K562 (cell line): ENCODE measurements at regions not wholly inside any gene's neighbourhood (a gene's known extent, or its start where the extent isn't known, plus 50 kb on each side); places are given as distances from the start of the nearest gene placed in this dataset.

ENCODE experiments used
- ATAC-seq: fragments of 200-7000 bp; cut with Tn5 transposase; 3 replicates; pipeline ENCODE4 v1.9.1; 2020; ENCODE audit warnings: moderate library complexity
- BruUV-seq: library from RNA; stranded (reverse); fragments of 400-500 nt; replicated peaks from 2 replicates; lab custom pipeline; 2021; lab: Mats Ljungman, UMichigan
- CTCF ChIA-PET: fragments of 300-600 bp; formaldehyde crosslinking; extraction: SDS; loops from one replicate; lab custom pipeline; 2021; ENCODE audit warnings: low intra/inter-chr PET ratio; lab: Yijun Ruan, JAX
- POLR2A ChIA-PET: fragments of 300-600, 350-650 bp; sonication (Branson Sonifier 250); formaldehyde crosslinking; extraction: SDS; loops from one replicate; lab custom pipeline; 2021; ENCODE audit warnings: antibody characterized with exemption, inconsistent platforms; lab: Yijun Ruan, JAX
- DNase-seq, 4 experiments: peaks; one replicate each; pipeline versions ENCODE4 v3.0.0 to v3.0.0-alpha.2; 2011 to 2018; ENCODE audit warnings: low spot score in 3 of 4, mixed read lengths in 3 of 4; ENCODE audit errors: extremely low read depth in 1 of 4
- FAIRE-seq: peaks from 2 replicates; lab custom pipeline; 2011; peaks lifted over from hg19 to GRCh38; lab: Jason Lieb, UNC
- H2AFZ ChIP-seq: 2 replicates; pipeline ENCODE4 v1.6.0; 2011; ENCODE audit warnings: low read depth, low read length, control low read depth, inconsistent platforms
- H3K27ac ChIP-seq: fragments of 200-600 bp; 3 replicates; pipeline ENCODE4 v1.8.0; 2011; ENCODE audit warnings: low read depth, mild to moderate bottlenecking, control low read depth, inconsistent platforms, low read length, moderate library complexity, mixed read lengths; ENCODE audit errors: extremely low read depth
- H3K27me3 ChIP-seq, 2 experiments: fragments of 300-600 bp in 1 of 2; 2 replicates in 1 of 2; 3 replicates in 1 of 2; pipeline versions ENCODE4 v1.6.0 to v1.8.0; 2011; ENCODE audit warnings: inconsistent platforms in 2 of 2, low read length in 2 of 2, mild to moderate bottlenecking in 1 of 2, mixed read lengths in 1 of 2, moderate library complexity in 1 of 2; ENCODE audit not compliant: control insufficient read depth in 2 of 2, insufficient read depth in 2 of 2
- H3K36me3 ChIP-seq: fragments of 300-600 bp; 3 replicates; pipeline ENCODE4 v1.8.0; 2011; ENCODE audit warnings: mild to moderate bottlenecking, low read length, inconsistent platforms; ENCODE audit not compliant: control insufficient read depth, insufficient read depth
- H3K4me1 ChIP-seq, 2 experiments: fragments of 200-600 bp in 1 of 2; replicated peaks in 1 of 2; 2 replicates in 1 of 2; 3 replicates in 1 of 2; pipeline versions ENCODE4 v1.5.1 to v1.8.0; 2011; ENCODE audit warnings: inconsistent platforms in 2 of 2, low read length in 2 of 2, mild to moderate bottlenecking in 1 of 2, mixed read lengths in 1 of 2, moderate library complexity in 1 of 2; ENCODE audit not compliant: control insufficient read depth in 2 of 2, insufficient read depth in 2 of 2
- H3K4me2 ChIP-seq: 2 replicates; pipeline ENCODE4 v1.6.1; 2011; ENCODE audit warnings: low read length, control low read depth, inconsistent platforms, mixed read lengths; ENCODE audit not compliant: insufficient read depth
- H3K4me3 ChIP-seq: fragments of 200-600 bp; sonication (generic), shearing (Covaris generic); 2 replicates; pipeline ENCODE4 v1.5.1; 2016; ENCODE audit warnings: control low read depth, inconsistent platforms
- H3K79me2 ChIP-seq: fragments of 200-600 bp; 3 replicates; pipeline ENCODE4 v1.8.0; 2011; ENCODE audit warnings: low read length, inconsistent platforms; ENCODE audit not compliant: control insufficient read depth, insufficient read depth
- H3K9ac ChIP-seq, 2 experiments: 2 replicates each; pipeline versions ENCODE4 v1.6.0 to v1.6.1; 2011; ENCODE audit warnings: low read depth in 2 of 2, low read length in 2 of 2, control low read depth in 1 of 2, inconsistent platforms in 1 of 2, mild to moderate bottlenecking in 1 of 2, mixed read lengths in 1 of 2; ENCODE audit not compliant: insufficient read depth in 1 of 2
- H3K9me1 ChIP-seq: one replicate; pipeline ENCODE4 v1.6.0; 2011; ENCODE audit warnings: inconsistent platforms, mild to moderate bottlenecking, low read length, moderate library complexity; ENCODE audit not compliant: control insufficient read depth, insufficient read depth
- H3K9me3 ChIP-seq: replicated peaks from 2 replicates; pipeline ENCODE4 v1.5.1; 2011; ENCODE audit warnings: low read depth, low read length, inconsistent platforms; ENCODE audit not compliant: control insufficient read depth, insufficient read depth
- H4K20me1 ChIP-seq: replicated peaks from 2 replicates; pipeline ENCODE4 v1.6.1; 2011; ENCODE audit warnings: low read length, inconsistent platforms, mixed read lengths; ENCODE audit not compliant: control insufficient read depth, insufficient read depth
- CHD2 ChIP-seq: IDR thresholded peaks from 2 replicates; pipeline ENCODE4 v1.6.1; 2011; ENCODE audit warnings: low read depth, low read length
- CREM ChIP-seq: IDR thresholded peaks from 2 replicates; pipeline ENCODE4 v1.6.1; 2014; ENCODE audit warnings: antibody characterized with exemption, low read depth
- DIDO1 ChIP-seq: fragments of 450-650 bp; IDR thresholded peaks from 2 replicates; pipeline ENCODE4 v1.6.1; 2016; ENCODE audit warnings: low read depth, missing biosample characterization, missing genetic modification characterization
- FOXJ2 ChIP-seq: fragments of 200-800 bp; sonication (Bioruptor generic); IDR thresholded peaks from 2 replicates; pipeline ENCODE4 v1.6.1; 2016; ENCODE audit warnings: missing genetic modification characterization, missing compliant biosample characterization
- GATAD2B ChIP-seq: fragments of 450-650 bp; IDR thresholded peaks from 2 replicates; pipeline ENCODE4 v1.6.1; 2017; ENCODE audit warnings: mild to moderate bottlenecking, borderline replicate concordance
- HCFC1 ChIP-seq: IDR thresholded peaks from 2 replicates; pipeline ENCODE4 v1.6.1; 2012; ENCODE audit warnings: low read depth, low read length, improper control_type of control experiment
- HES1 ChIP-seq: fragments of 450-650 bp; IDR thresholded peaks from 2 replicates; pipeline ENCODE4 v1.6.1; 2016; ENCODE audit warnings: low read depth, mild to moderate bottlenecking, moderate library complexity
- JUND ChIP-seq, 2 experiments: IDR thresholded peaks; 2 replicates in 1 of 2; 3 replicates in 1 of 2; pipeline ENCODE4 v1.6.1; 2011; ENCODE audit warnings: borderline replicate concordance in 2 of 2, low read depth in 2 of 2, low read length in 2 of 2, improper control_type of control experiment in 1 of 2, missing biosample characterization in 1 of 2, missing genetic modification characterization in 1 of 2, missing genetic modification reagents in 1 of 2
- KLF10 ChIP-seq: fragments of 250-450 bp; sonication (Bioruptor Pico); IDR thresholded peaks from 2 replicates; pipeline ENCODE4 v1.6.1; 2021; ENCODE audit warnings: matching md5 sums
- L3MBTL2 ChIP-seq: fragments of 450-650 bp; IDR thresholded peaks from 2 replicates; pipeline ENCODE4 v1.6.1; 2016; ENCODE audit warnings: mild to moderate bottlenecking, moderate library complexity
- MYNN ChIP-seq, 2 experiments: sonication (generic); formaldehyde crosslinking in 1 of 2; IDR thresholded peaks; 2 replicates each; pipeline versions ENCODE4 v1.5.0 to v1.6.1; 2016 to 2020; ENCODE audit warnings: antibody characterized with exemption in 1 of 2, missing genetic modification reagents in 1 of 2
- POLR3G ChIP-seq: IDR thresholded peaks from 2 replicates; pipeline ENCODE4 v1.6.1; 2011; ENCODE audit not compliant: insufficient read length, insufficient replicate concordance; ENCODE audit errors: extremely low read depth
- ZFP1 ChIP-seq: fragments of 450-650 bp; formaldehyde crosslinking; IDR thresholded peaks from 2 replicates; pipeline ENCODE4 v1.4.0; 2020; ENCODE audit warnings: mild to moderate bottlenecking, mixed read lengths
- ZFP91 ChIP-seq: sonication (generic); formaldehyde crosslinking; IDR thresholded peaks from 2 replicates; pipeline ENCODE4 v1.8.0; 2022; ENCODE audit warnings: mild to moderate bottlenecking, missing genetic modification reagents
- ZKSCAN1 ChIP-seq: fragments of 150-350 bp; IDR thresholded peaks from 2 replicates; pipeline ENCODE4 v1.6.1; 2016; ENCODE audit warnings: low read depth, low read length
- ZNF778 ChIP-seq: fragments of 450-650 bp; formaldehyde crosslinking; IDR thresholded peaks from 2 replicates; pipeline ENCODE4 v1.4.0; 2020; ENCODE audit warnings: mild to moderate bottlenecking, moderate library complexity
- WGBS: fragments of 100-300 bp; shearing (Covaris generic); methylation state at CpG from one replicate; pipeline ENCODE4 v1.1.6; 2016; ENCODE audit warnings: low coverage, mixed read lengths; ENCODE audit not compliant: insufficient coverage; ENCODE audit errors: missing lambda C conversion rate; 5-methylcytosine and 5-hydroxymethylcytosine counted together
- in situ Hi-C: fragments of 300-500 bp; cut with MboI; formaldehyde crosslinking; loops from 4 replicates; pipeline ENCODE4 v1.15.0; 2018; ENCODE audit warnings: inconsistent platforms, mixed read lengths
- intact Hi-C: fragments of 100-400 bp; cut with micrococcal nuclease; formaldehyde crosslinking; loops from 2 replicates; pipeline ENCODE4 v1.14.2; 2022
- TF ChIP-seq, protein P1 (sequence below): fragments of 450-650 bp; IDR thresholded peaks from 2 replicates; pipeline ENCODE4 v1.6.1; 2016; ENCODE audit warnings: mild to moderate bottlenecking
- TF ChIP-seq, protein P2 (sequence below): fragments of 200-800 bp; sonication (Bioruptor generic); IDR thresholded peaks from 2 replicates; pipeline ENCODE4 v1.6.1; 2017; ENCODE audit warnings: missing genetic modification characterization, missing compliant biosample characterization

GRCh38 chr4:26263165-26263564 lies 57.6 kb upstream of the RBPJ start:
- Histone ChIP-seq H3K9ac (no peak overlapping the region), H3K4me2 (peak overlapping the region; percentile 44; the same call in 1 of the 2 replicates), H3K4me1 (no peaks in the 10 kb centered on the region; a peak in 1 of 5 replicates), H3K27ac (no peak overlapping the region), H3K79me2 (no peaks in the 10 kb centered on the region), H3K27me3 (no peaks in the 10 kb centered on the region; a peak in 1 of 5 replicates), H3K9me3 (no peaks in the 10 kb centered on the region), H3K4me3 (no peak overlapping the region), H3K9me1 (no peaks in the 10 kb centered on the region), H4K20me1 (0 out of 2 replicates have a peak, but pooled peaks cover 2% of the 10 kb centered on the region), H3K36me3 (no peaks in the 10 kb centered on the region), H2AFZ (peak overlapping the region; percentile 86)
- ChIA-PET POLR2A (interaction anchor here (0.8 to 1.2 kb wide), 3 partner anchors 9 to 145 kb away, joined by 3 to 4 read pairs (median 3); no protein-coding TSS in a partner anchor), CTCF (no interaction called here)
- FAIRE-seq (peak; percentile 85), ATAC-seq (peak; percentile 100), DNase-seq (peak; percentile 74 to 81 (median 76))
- 25% methylated on average over 2 of the region's 5 CpGs for WGBS
- BruUV-seq, result no TSS peak
- intact Hi-C loops (no loop called here), in situ Hi-C loops (no loop called here)
- TF ChIP-seq ZFP1 (no peak), L3MBTL2 (no peak), JUND (IDR thresholded peaks at IDR 0.05; ENCODE audit: borderline replicate concordance, low read depth, low read length) (peak; percentile 16; the same call in 1 of the 2 replicates), JUND (tag; IDR thresholded peaks at IDR 0.05; ENCODE audit: borderline replicate concordance, low read depth, low read length) (no peak), CREM (peak; percentile 81), FOXJ2 (tag) (no peak), HCFC1 (peak; percentile 89), GATAD2B (no peak), ZKSCAN1 (no peak), ZNF778 (CRISPR knock-in tag) (no peak), POLR3G (no peak), DIDO1 (no peak), KLF10 (no peak), HES1 (no peak), ZFP91 (CRISPR knock-in tag) (no peak), MYNN (IDR thresholded peaks at IDR 0.05) (no peak), MYNN (CRISPR knock-in tag; IDR thresholded peaks at IDR 0.05) (no peak), CHD2 (peak; percentile 34; the same call in 1 of the 2 replicates)
- TF ChIP-seq, protein P1, sequence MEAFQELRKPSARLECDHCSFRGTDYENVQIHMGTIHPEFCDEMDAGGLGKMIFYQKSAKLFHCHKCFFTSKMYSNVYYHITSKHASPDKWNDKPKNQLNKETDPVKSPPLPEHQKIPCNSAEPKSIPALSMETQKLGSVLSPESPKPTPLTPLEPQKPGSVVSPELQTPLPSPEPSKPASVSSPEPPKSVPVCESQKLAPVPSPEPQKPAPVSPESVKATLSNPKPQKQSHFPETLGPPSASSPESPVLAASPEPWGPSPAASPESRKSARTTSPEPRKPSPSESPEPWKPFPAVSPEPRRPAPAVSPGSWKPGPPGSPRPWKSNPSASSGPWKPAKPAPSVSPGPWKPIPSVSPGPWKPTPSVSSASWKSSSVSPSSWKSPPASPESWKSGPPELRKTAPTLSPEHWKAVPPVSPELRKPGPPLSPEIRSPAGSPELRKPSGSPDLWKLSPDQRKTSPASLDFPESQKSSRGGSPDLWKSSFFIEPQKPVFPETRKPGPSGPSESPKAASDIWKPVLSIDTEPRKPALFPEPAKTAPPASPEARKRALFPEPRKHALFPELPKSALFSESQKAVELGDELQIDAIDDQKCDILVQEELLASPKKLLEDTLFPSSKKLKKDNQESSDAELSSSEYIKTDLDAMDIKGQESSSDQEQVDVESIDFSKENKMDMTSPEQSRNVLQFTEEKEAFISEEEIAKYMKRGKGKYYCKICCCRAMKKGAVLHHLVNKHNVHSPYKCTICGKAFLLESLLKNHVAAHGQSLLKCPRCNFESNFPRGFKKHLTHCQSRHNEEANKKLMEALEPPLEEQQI, result no peak
- TF ChIP-seq, protein P2, sequence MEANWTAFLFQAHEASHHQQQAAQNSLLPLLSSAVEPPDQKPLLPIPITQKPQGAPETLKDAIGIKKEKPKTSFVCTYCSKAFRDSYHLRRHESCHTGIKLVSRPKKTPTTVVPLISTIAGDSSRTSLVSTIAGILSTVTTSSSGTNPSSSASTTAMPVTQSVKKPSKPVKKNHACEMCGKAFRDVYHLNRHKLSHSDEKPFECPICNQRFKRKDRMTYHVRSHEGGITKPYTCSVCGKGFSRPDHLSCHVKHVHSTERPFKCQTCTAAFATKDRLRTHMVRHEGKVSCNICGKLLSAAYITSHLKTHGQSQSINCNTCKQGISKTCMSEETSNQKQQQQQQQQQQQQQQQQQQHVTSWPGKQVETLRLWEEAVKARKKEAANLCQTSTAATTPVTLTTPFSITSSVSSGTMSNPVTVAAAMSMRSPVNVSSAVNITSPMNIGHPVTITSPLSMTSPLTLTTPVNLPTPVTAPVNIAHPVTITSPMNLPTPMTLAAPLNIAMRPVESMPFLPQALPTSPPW (CRISPR knock-in tag), result peak; percentile 93
